SK-N-SH treated with all-trans-retinoic acid at 6 μM for 48 hours (cell line): ENCODE measurements at regions not wholly inside any gene's neighbourhood (a gene's known extent, or its start where the extent isn't known, plus 50 kb on each side); places are given as distances from the start of the nearest gene placed in this dataset.

Experiments
- ATAC-seq: fragments of 200-7000 bp; cut with Tn5 transposase; 3 replicates; pipeline ENCODE4 v1.9.1; 2020; ENCODE audit warnings: mild to moderate bottlenecking, moderate library complexity
- ARNTL ChIP-seq: fragments of 450-650 bp; formaldehyde crosslinking; IDR thresholded peaks from 2 replicates; pipeline ENCODE4 v1.5.0; 2020; ENCODE audit warnings: low read depth, mild to moderate bottlenecking, moderate library complexity, borderline replicate concordance
- BACH2 ChIP-seq: fragments of 250-450 bp; sonication (Bioruptor Pico); IDR thresholded peaks from 2 replicates; pipeline ENCODE4 v1.9.0; 2021; ENCODE audit warnings: mild to moderate bottlenecking, borderline replicate concordance
- CSDC2 ChIP-seq: fragments of 250-450 bp; sonication (Bioruptor Pico); IDR thresholded peaks from 2 replicates; pipeline ENCODE4 v1.5.0; 2020; ENCODE audit warnings: mild to moderate bottlenecking, moderate library complexity
- ESRRG ChIP-seq: fragments of 250-450 bp; sonication (Bioruptor Pico); IDR thresholded peaks from 2 replicates; pipeline ENCODE4 v1.6.1; 2021; ENCODE audit warnings: mild to moderate bottlenecking
- ISL1 ChIP-seq: fragments of 250-450 bp; sonication (Bioruptor Pico); IDR thresholded peaks from 2 replicates; pipeline ENCODE4 v2.1.2; 2022; ENCODE audit warnings: mild to moderate bottlenecking, moderate library complexity
- OSR1 ChIP-seq: fragments of 250-450 bp; sonication (Bioruptor Pico); IDR thresholded peaks from 2 replicates; pipeline ENCODE4 v1.8.0; 2022; ENCODE audit warnings: moderate library complexity, mild to moderate bottlenecking, inconsistent platforms
- PPARA ChIP-seq: fragments of 250-450 bp; sonication (Bioruptor Pico); IDR thresholded peaks from 2 replicates; pipeline ENCODE4 v1.5.0; 2020; ENCODE audit warnings: mild to moderate bottlenecking, borderline replicate concordance
- RARB ChIP-seq: fragments of 250-450 bp; sonication (Bioruptor Pico); IDR thresholded peaks from 2 replicates; pipeline ENCODE4 v1.8.0; 2021; ENCODE audit warnings: mild to moderate bottlenecking, moderate library complexity
- SNAI2 ChIP-seq: fragments of 250-450 bp; sonication (Bioruptor Pico); IDR thresholded peaks from 2 replicates; pipeline ENCODE4 v1.5.0; 2020; ENCODE audit warnings: mild to moderate bottlenecking, moderate library complexity
- TCF4 ChIP-seq: fragments of 250-450 bp; sonication (Bioruptor Pico); IDR thresholded peaks from 2 replicates; pipeline ENCODE4 v1.8.0; 2021; ENCODE audit warnings: mild to moderate bottlenecking, moderate library complexity, borderline replicate concordance
- TOX ChIP-seq: fragments of 250-450 bp; sonication (Bioruptor Pico); IDR thresholded peaks from 2 replicates; pipeline ENCODE4 v1.8.0; 2021; ENCODE audit warnings: mild to moderate bottlenecking, moderate library complexity, borderline replicate concordance
- ZC3H10 ChIP-seq: fragments of 250-450 bp; sonication (Bioruptor Pico); IDR thresholded peaks from 2 replicates; pipeline ENCODE4 v1.5.1; 2021; ENCODE audit warnings: mild to moderate bottlenecking, moderate library complexity
- ZFP3 ChIP-seq: fragments of 250-450 bp; sonication (Bioruptor Pico); IDR thresholded peaks from 2 replicates; pipeline ENCODE4 v1.5.0; 2020; ENCODE audit warnings: mild to moderate bottlenecking, moderate library complexity
- ZFP30 ChIP-seq: fragments of 450-650 bp; formaldehyde crosslinking; IDR thresholded peaks from 2 replicates; pipeline ENCODE4 v1.5.0; 2022; ENCODE audit warnings: mild to moderate bottlenecking, moderate library complexity
- ZNF565 ChIP-seq: fragments of 450-650 bp; formaldehyde crosslinking; conservative IDR thresholded peaks from 2 replicates; pipeline ENCODE4 v1.5.0; 2020; ENCODE audit warnings: low read depth, mild to moderate bottlenecking, moderate library complexity
- ZNF8 ChIP-seq: fragments of 450-650 bp; formaldehyde crosslinking; IDR thresholded peaks from 2 replicates; pipeline ENCODE4 v1.5.0; 2020; ENCODE audit warnings: mild to moderate bottlenecking, moderate library complexity
- TF ChIP-seq, protein P1 (sequence below): fragments of 250-450 bp; sonication (Bioruptor Pico); IDR thresholded peaks from 2 replicates; pipeline ENCODE4 v1.5.1; 2020; ENCODE audit warnings: low read depth, mild to moderate bottlenecking, moderate library complexity
- TF ChIP-seq, protein P2 (sequence below): fragments of 250-450 bp; sonication (Bioruptor Pico); IDR thresholded peaks from 2 replicates; pipeline ENCODE4 v1.8.0; 2021; ENCODE audit warnings: low read depth, mild to moderate bottlenecking, moderate library complexity, borderline replicate concordance
- TF ChIP-seq, protein P3 (sequence below): fragments of 250-450 bp; sonication (Bioruptor Pico); IDR thresholded peaks from 2 replicates; pipeline ENCODE4 v1.5.0; 2020; ENCODE audit warnings: mild to moderate bottlenecking, moderate library complexity
- TF ChIP-seq, protein P4 (sequence below): fragments of 250-450 bp; sonication (Bioruptor Pico); IDR thresholded peaks from 2 replicates; pipeline ENCODE4 v1.8.0; 2020; ENCODE audit warnings: mild to moderate bottlenecking, moderate library complexity, borderline replicate concordance

DNA sequence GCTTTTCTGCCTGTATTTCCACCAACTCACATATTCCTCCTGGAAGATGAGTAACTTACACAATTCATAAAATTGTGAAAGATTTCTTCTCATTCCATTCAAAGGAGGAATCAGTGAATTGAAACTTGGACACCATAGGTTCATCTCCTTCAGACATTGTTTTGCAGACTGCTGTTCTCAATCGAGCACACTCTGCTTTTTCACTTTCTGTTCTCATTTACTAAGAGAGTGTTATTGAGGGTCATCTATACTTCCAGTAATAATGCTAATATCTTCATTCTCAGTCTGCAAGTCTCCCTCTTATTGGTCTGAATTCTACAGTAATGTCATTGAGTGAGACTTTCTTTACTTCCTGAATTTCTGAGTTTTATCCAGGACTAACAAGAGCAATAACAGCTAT is 67.5 kb upstream of the FUT9 start:
- ATAC-seq: no peak
- TF ChIP-seq, protein P1, sequence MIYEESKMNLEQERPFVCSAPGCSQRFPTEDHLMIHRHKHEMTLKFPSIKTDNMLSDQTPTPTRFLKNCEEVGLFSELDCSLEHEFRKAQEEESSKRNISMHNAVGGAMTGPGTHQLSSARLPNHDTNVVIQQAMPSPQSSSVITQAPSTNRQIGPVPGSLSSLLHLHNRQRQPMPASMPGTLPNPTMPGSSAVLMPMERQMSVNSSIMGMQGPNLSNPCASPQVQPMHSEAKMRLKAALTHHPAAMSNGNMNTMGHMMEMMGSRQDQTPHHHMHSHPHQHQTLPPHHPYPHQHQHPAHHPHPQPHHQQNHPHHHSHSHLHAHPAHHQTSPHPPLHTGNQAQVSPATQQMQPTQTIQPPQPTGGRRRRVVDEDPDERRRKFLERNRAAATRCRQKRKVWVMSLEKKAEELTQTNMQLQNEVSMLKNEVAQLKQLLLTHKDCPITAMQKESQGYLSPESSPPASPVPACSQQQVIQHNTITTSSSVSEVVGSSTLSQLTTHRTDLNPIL (CRISPR knock-in tag): no peak
- TF ChIP-seq TCF4 (CRISPR knock-in tag) (no peak), ZC3H10 (CRISPR knock-in tag) (no peak), CSDC2 (CRISPR knock-in tag) (no peak), ZFP3 (no peak), ARNTL (no peak), RARB (CRISPR knock-in tag) (no peak), SNAI2 (CRISPR knock-in tag) (no peak), ZNF565 (CRISPR knock-in tag) (no peak)
- TF ChIP-seq, protein P2, sequence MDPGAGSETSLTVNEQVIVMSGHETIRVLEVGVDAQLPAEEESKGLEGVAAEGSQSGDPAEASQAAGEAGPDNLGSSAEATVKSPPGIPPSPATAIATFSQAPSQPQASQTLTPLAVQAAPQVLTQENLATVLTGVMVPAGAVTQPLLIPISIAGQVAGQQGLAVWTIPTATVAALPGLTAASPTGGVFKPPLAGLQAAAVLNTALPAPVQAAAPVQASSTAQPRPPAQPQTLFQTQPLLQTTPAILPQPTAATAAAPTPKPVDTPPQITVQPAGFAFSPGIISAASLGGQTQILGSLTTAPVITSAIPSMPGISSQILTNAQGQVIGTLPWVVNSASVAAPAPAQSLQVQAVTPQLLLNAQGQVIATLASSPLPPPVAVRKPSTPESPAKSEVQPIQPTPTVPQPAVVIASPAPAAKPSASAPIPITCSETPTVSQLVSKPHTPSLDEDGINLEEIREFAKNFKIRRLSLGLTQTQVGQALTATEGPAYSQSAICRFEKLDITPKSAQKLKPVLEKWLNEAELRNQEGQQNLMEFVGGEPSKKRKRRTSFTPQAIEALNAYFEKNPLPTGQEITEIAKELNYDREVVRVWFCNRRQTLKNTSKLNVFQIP: no peak
- TF ChIP-seq, protein P3, sequence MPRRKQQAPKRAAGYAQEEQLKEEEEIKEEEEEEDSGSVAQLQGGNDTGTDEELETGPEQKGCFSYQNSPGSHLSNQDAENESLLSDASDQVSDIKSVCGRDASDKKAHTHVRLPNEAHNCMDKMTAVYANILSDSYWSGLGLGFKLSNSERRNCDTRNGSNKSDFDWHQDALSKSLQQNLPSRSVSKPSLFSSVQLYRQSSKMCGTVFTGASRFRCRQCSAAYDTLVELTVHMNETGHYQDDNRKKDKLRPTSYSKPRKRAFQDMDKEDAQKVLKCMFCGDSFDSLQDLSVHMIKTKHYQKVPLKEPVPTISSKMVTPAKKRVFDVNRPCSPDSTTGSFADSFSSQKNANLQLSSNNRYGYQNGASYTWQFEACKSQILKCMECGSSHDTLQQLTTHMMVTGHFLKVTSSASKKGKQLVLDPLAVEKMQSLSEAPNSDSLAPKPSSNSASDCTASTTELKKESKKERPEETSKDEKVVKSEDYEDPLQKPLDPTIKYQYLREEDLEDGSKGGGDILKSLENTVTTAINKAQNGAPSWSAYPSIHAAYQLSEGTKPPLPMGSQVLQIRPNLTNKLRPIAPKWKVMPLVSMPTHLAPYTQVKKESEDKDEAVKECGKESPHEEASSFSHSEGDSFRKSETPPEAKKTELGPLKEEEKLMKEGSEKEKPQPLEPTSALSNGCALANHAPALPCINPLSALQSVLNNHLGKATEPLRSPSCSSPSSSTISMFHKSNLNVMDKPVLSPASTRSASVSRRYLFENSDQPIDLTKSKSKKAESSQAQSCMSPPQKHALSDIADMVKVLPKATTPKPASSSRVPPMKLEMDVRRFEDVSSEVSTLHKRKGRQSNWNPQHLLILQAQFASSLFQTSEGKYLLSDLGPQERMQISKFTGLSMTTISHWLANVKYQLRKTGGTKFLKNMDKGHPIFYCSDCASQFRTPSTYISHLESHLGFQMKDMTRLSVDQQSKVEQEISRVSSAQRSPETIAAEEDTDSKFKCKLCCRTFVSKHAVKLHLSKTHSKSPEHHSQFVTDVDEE: no peak
- TF ChIP-seq, all 23 proteins: peak for 0

DNA sequence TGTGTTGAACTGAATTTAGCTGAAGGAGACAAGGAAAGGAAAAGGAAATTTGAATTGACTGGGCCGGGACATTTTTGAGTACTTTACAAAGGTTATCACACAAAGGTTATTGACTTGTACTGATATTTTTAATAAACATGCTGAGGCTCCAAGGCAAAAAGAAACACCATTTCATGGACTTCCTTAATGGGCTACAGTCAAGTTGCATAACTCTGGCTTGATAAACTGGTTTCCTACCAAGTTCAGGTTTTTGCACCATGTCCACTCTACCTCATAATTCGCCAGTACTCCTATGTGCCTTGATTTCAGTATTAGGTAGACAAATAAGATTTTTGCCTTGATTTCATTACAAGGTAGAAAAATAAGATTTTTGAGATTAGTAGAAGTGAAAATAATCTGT is 65.8 kb upstream of the FUT9 start:
- TF ChIP-seq ZNF8 (CRISPR knock-in tag): no peak
- no peak for TF ChIP-seq BACH2 (CRISPR knock-in tag)
- TF ChIP-seq RARB (CRISPR knock-in tag): no peak
- TF ChIP-seq, protein P3: no peak
- TF ChIP-seq, protein P2: no peak
- TF ChIP-seq ISL1 (CRISPR knock-in tag): no peak
- no peak for TF ChIP-seq ZNF565 (CRISPR knock-in tag)
- no peak for TF ChIP-seq CSDC2 (CRISPR knock-in tag)
- TF ChIP-seq, protein P1 (CRISPR knock-in tag): no peak
- no peak for TF ChIP-seq ZFP3
- no peak for TF ChIP-seq PPARA (CRISPR knock-in tag)
- TF ChIP-seq ZFP30: no peak
- TF ChIP-seq SNAI2 (CRISPR knock-in tag): no peak
- TF ChIP-seq ZC3H10 (CRISPR knock-in tag): no peak
- TF ChIP-seq ESRRG (CRISPR knock-in tag): no peak
- TF ChIP-seq TOX: no peak
- TF ChIP-seq ARNTL: no peak
- TF ChIP-seq, protein P4, sequence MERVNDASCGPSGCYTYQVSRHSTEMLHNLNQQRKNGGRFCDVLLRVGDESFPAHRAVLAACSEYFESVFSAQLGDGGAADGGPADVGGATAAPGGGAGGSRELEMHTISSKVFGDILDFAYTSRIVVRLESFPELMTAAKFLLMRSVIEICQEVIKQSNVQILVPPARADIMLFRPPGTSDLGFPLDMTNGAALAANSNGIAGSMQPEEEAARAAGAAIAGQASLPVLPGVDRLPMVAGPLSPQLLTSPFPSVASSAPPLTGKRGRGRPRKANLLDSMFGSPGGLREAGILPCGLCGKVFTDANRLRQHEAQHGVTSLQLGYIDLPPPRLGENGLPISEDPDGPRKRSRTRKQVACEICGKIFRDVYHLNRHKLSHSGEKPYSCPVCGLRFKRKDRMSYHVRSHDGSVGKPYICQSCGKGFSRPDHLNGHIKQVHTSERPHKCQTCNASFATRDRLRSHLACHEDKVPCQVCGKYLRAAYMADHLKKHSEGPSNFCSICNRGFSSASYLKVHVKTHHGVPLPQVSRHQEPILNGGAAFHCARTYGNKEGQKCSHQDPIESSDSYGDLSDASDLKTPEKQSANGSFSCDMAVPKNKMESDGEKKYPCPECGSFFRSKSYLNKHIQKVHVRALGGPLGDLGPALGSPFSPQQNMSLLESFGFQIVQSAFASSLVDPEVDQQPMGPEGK (CRISPR knock-in tag): no peak
- TF ChIP-seq TCF4 (CRISPR knock-in tag): no peak
- no peak for TF ChIP-seq OSR1 (CRISPR knock-in tag)
- ATAC-seq: no peak
